ENCODE measurements at regions not wholly inside any gene's neighbourhood (a gene's known extent, or its start where the extent isn't known, plus 50 kb on each side); places are given as distances from the start of the nearest gene placed in this dataset.

DNA sequence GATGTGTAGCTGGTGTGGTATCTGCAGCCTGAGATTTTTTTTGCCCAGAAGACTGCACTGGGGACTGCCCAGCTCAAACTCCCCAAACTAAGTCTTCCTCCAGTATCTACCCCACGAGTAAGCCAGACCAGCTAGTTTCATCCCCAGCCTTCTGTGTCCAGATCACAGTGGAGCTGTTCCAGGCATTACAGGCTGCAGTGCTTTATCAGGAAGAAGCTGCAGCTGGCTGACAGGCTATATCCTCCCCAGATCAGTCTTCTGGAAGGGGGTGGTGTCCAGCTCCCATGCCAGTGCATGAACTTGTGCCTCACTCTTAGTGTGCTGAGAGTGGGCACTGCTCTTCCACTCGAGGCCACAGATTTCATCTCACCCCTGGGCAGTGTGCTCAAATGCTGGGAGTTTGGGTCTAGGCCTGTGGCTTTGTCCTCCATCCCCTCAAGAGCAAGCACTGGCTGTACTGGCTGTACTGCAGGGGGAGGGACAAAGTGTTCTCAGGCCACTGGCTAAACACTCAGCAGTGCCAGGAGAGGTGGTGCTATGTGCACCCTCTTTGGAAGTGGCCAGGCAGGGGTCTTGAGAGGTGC, 679.1 kb upstream of the COBL start:
- TF ChIP-seq, protein P1, sequence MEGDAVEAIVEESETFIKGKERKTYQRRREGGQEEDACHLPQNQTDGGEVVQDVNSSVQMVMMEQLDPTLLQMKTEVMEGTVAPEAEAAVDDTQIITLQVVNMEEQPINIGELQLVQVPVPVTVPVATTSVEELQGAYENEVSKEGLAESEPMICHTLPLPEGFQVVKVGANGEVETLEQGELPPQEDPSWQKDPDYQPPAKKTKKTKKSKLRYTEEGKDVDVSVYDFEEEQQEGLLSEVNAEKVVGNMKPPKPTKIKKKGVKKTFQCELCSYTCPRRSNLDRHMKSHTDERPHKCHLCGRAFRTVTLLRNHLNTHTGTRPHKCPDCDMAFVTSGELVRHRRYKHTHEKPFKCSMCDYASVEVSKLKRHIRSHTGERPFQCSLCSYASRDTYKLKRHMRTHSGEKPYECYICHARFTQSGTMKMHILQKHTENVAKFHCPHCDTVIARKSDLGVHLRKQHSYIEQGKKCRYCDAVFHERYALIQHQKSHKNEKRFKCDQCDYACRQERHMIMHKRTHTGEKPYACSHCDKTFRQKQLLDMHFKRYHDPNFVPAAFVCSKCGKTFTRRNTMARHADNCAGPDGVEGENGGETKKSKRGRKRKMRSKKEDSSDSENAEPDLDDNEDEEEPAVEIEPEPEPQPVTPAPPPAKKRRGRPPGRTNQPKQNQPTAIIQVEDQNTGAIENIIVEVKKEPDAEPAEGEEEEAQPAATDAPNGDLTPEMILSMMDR (IDR thresholded peaks at IDR 0.05) = no peak
- H3K27ac ChIP-seq = no peak overlapping the region

DNA sequence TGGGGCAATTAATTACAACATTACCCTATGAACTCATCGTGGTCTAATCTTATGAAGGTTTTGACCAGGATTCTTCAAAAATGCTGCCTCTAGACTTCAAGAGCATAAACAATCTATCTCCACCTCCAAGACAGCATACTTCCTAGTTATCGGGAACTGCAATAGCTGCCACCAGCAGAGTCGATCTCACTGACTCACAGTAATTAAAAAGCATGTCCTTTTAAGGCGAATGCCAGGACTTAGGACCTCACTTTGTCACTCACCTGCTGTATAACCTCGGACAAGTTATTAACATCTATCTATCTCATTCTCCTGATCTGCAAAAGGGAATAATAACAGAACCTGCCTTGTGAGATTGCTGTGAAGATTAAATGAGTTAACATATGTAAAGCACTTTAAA, 666.0 kb upstream of the COBL start:
- no peak for TF ChIP-seq ZFX (IDR thresholded peaks at IDR 0.05; ENCODE audit: borderline replicate concordance)
- TF ChIP-seq, protein P1 (IDR thresholded peaks at IDR 0.05) = no peak
- H3K27ac ChIP-seq = no peak overlapping the region

DNA sequence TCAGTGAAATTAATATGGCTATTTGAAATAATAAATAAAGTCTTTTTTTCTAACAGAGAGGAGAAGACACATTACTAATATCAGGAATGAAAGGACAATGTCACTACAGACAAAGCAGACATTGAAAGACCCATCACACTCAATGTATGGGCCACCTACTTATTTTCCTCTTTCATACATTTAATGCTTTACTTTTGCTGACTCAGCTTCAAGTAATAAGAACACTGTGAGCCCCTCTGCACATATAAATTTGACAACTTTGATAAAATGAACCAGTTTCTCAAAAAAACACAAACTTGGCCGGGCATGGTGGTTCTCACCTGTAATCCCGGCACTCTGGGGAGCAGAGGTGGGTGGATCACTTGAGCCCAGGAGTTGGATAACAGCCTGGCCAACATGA, 664.2 kb upstream of the COBL start:
- TF ChIP-seq, protein P1 (IDR thresholded peaks at IDR 0.05) = no peak
- TF ChIP-seq ZFX (IDR thresholded peaks at IDR 0.05; ENCODE audit: borderline replicate concordance) = no peak
- no peak overlapping the region for H3K27ac ChIP-seq

DNA sequence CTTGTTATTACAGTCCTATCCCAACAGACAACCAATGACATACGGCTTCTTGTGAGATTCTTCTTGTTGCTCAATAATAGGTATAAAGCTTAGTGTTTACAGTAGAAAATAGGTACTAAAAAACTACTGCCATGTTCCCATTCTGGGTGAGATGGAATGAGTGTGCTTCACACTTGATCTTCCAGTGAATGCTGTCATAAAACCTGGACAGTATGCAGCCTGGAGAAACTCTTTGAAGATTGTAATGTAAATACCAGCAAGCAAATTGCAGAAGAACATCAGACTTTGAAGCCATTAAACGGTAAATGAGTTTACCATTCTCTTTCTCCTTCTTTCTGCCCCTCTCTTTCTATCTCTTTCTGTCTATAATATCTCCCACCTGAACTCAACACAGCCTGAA, 663.7 kb upstream of the COBL start:
- TF ChIP-seq, protein P1 (IDR thresholded peaks at IDR 0.05) = no peak
- TF ChIP-seq ZFX (IDR thresholded peaks at IDR 0.05; ENCODE audit: borderline replicate concordance) = no peak
- no peak overlapping the region for H3K27ac ChIP-seq

DNA sequence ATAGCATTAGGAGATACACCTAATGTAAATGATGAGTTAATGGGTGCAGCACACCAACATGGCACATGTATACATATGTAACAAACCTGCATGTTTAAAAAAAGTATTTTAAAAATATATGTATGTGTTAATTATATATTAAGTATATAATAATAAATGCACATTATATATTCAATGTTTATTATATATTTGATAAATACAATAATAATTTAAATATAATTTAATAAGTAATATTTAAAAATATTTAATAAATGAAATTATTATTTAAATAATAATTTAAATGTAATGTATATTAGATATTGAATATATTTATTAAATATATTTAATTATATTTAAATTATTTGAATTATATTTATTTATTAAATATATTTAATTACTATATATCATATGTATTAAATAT, 661.3 kb upstream of the COBL start:
- no peak overlapping the region for H3K27ac ChIP-seq
- no peak for TF ChIP-seq ZFX (IDR thresholded peaks at IDR 0.05; ENCODE audit: borderline replicate concordance)
- TF ChIP-seq, protein P1 (IDR thresholded peaks at IDR 0.05) = no peak

DNA sequence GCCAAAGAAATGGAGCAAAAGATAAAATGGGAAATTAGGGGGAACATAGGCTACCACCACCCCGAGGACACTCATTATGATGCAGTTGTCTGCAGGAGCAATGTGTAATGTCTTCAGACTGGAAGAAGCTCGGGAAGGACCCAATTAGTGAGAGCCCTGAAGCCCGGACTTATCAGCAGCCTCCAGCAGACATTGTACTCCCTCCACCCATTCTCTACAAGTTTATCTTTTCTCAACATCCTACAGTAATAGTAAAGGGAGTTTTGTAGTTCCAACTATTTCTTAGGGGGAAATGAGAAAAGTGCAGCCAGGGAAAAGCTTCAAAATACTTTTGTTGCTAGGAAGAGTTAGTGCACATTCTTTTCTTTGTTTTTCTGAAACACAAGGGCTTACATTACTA, 657.3 kb upstream of the COBL start:
- no peak overlapping the region for H3K27ac ChIP-seq
- TF ChIP-seq ZFX (IDR thresholded peaks at IDR 0.05; ENCODE audit: borderline replicate concordance) = no peak
- TF ChIP-seq, protein P1 (IDR thresholded peaks at IDR 0.05) = no peak

DNA sequence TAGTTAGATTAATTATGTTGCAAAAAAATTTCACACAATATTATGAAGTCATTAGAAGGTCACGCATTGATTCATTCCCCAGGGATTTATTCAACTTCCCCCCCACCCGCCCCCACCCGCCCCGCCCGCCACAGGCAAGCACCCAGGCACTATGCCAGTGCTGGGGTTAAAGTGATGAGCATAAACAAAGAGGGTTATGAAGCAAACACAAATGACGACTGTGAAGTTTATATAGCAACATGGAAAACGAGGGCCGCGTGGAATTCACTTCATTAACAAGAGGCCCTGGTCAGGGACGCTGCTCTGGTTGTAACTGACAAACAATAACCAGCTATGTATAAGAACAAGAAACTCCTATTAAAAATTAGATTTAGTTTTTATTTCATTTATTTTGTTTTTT, 656.5 kb upstream of the COBL start:
- H3K27ac ChIP-seq = no peak overlapping the region
- TF ChIP-seq, protein P1 (IDR thresholded peaks at IDR 0.05) = no peak

All from 22Rv1 (cell line).